ENCODE measurements at regions not wholly inside any gene's neighbourhood (a gene's known extent, or its start where the extent isn't known, plus 50 kb on each side); places are given as distances from the start of the nearest gene placed in this dataset.

DNA sequence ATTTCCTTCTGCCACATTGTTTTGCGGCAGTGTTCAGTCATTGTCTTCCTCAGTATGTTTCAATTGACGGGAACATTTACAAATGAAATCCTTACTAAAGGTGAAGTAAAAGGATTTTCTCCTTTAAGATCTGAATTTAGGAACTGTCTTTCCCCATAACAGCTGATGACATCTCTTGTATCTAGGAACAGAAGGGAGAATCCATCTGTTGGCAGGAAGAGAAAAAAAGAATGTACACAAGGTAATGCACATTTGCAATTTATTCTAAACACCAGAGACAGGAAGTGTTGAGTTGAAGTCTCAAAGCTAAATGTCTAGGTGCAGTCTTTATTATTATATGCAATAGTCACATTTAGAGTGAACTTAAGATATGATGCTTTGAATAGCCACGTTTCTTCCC is 334.5 kb downstream of the HDGFL1 start:
- Mint-ChIP-seq H3K4me1 (no peaks in the 10 kb centered on the region), H3K27me3 (no peaks in the 10 kb centered on the region), H3K9me3 (peaks cover 4% of the 10 kb centered on the region), H3K4me3 (no peak overlapping the region), H3K36me3 (ENCODE audit: low read depth) (no peaks in the 10 kb centered on the region), H3K27ac (no peak overlapping the region)
- DNase-seq (no peak), ATAC-seq (ENCODE audit: low read depth) (no peak)
- TF ChIP-seq CTCF (IDR thresholded peaks at IDR 0.05): no peak
- intact Hi-C loops (cut with micrococcal nuclease): no loop called here
- POLR2A ChIA-PET: no interaction called here
- CTCF ChIA-PET: no interaction called here

- POLR2A ChIA-PET: no interaction called here
- TF ChIP-seq CTCF (IDR thresholded peaks at IDR 0.05): no peak
- CTCF ChIA-PET: no interaction called here
- Mint-ChIP-seq H3K36me3 (ENCODE audit: low read depth) (no peaks in the 10 kb centered on the region), H3K4me1 (no peaks in the 10 kb centered on the region), H3K4me3 (no peak overlapping the region), H3K9me3 (peaks cover 4% of the 10 kb centered on the region), H3K27ac (no peak overlapping the region), H3K27me3 (no peaks in the 10 kb centered on the region)
- ATAC-seq (ENCODE audit: low read depth): no peak
- intact Hi-C loops (cut with micrococcal nuclease): no loop called here
- no peak for DNase-seq
Observed at GRCh38 chr6:22904431-22904830, 335.1 kb downstream of the HDGFL1 start.

- POLR2A ChIA-PET: no interaction called here
- ATAC-seq (ENCODE audit: low read depth) (no peak), DNase-seq (no peak)
- Mint-ChIP-seq H3K27ac (no peak overlapping the region), H3K36me3 (ENCODE audit: low read depth) (no peaks in the 10 kb centered on the region), H3K27me3 (no peaks in the 10 kb centered on the region), H3K4me3 (no peak overlapping the region), H3K9me3 (peaks cover 4% of the 10 kb centered on the region), H3K4me1 (no peaks in the 10 kb centered on the region)
- intact Hi-C loops (cut with micrococcal nuclease): no loop called here
- CTCF ChIA-PET: no interaction called here
- no peak for TF ChIP-seq CTCF (IDR thresholded peaks at IDR 0.05)
Observed at GRCh38 chr6:22906091-22906549, 336.8 kb downstream of the HDGFL1 start.

DNA sequence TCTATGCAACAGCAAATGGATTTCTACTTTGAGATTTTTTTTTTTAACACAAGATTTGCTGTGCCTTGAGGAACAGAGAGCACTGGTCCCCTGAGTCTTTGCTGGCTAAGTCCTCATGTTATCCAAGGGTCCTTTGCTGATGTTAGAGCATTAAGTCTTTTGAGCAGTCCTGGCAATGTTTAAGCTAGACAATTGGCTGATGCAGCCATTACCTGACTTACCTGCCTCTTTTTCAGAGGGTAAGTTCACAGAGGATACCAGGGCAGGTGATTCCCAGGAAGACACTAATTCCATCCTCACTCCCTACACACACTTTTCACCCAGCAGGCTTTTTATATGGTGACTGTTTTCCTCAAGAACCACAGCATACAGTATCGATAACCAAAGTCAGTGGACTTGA is 337.7 kb downstream of the HDGFL1 start:
- intact Hi-C loops (cut with micrococcal nuclease): no loop called here
- Mint-ChIP-seq H3K9me3 (peaks cover 4% of the 10 kb centered on the region), H3K4me1 (no peaks in the 10 kb centered on the region), H3K27me3 (no peaks in the 10 kb centered on the region), H3K36me3 (ENCODE audit: low read depth) (no peaks in the 10 kb centered on the region), H3K4me3 (no peak overlapping the region), H3K27ac (no peak overlapping the region)
- ChIA-PET CTCF (no interaction called here), POLR2A (no interaction called here)
- ATAC-seq (ENCODE audit: low read depth) (no peak), DNase-seq (no peak)
- no peak for TF ChIP-seq CTCF (IDR thresholded peaks at IDR 0.05)

DNA sequence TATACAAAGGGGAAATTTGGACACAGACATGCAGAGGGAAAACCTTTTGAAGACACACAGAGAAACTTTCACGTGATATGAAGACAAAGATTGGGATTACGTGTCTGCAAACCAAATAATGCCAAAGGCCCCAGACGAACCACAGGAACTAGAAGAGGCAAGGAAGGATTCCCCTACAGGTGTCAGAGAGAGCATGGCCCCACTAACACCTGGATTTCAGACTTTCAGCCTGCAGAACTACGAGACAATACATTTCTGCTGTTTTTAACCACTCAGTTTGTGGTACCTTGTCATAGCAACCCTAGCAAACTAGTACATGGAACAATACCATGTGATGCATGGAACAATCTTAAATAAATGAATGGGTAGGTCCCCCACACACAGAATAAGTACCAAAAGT is 341.0 kb downstream of the HDGFL1 start:
- DNase-seq (no peak), ATAC-seq (ENCODE audit: low read depth) (no peak)
- no peaks in the 10 kb centered on the region for H3K4me1 Mint-ChIP-seq
- no peak overlapping the region for H3K4me3 Mint-ChIP-seq
- TF ChIP-seq CTCF (IDR thresholded peaks at IDR 0.05): no peak
- no peaks in the 10 kb centered on the region for H3K27me3 Mint-ChIP-seq
- no peaks in the 10 kb centered on the region for H3K36me3 Mint-ChIP-seq (ENCODE audit: low read depth)
- H3K9me3 Mint-ChIP-seq: peaks cover 4% of the 10 kb centered on the region
- H3K27ac Mint-ChIP-seq: no peak overlapping the region
- intact Hi-C loops (cut with micrococcal nuclease): no loop called here
- ChIA-PET POLR2A (no interaction called here), CTCF (no interaction called here)
